GM10266 (cell line): ENCODE measurements at regions not wholly inside any gene's neighbourhood (a gene's known extent, or its start where the extent isn't known, plus 50 kb on each side); places are given as distances from the start of the nearest gene placed in this dataset.

Experiments used
- DNase-seq: peaks from one replicate; pipeline ENCODE4 v3.0.0; 2012; ENCODE audit errors: extremely low spot score
- TF ChIP-seq, protein P1 (sequence below): IDR thresholded peaks from 2 replicates; pipeline ENCODE4 v1.5.1; 2012; ENCODE audit warnings: mild to moderate bottlenecking, low read depth; ENCODE audit not compliant: control insufficient read depth, insufficient read depth; ENCODE audit errors: missing control alignments

GRCh38 chr17:72239548-72239947 lies 118.7 kb downstream of the SOX9 start:
- TF ChIP-seq, protein P1, sequence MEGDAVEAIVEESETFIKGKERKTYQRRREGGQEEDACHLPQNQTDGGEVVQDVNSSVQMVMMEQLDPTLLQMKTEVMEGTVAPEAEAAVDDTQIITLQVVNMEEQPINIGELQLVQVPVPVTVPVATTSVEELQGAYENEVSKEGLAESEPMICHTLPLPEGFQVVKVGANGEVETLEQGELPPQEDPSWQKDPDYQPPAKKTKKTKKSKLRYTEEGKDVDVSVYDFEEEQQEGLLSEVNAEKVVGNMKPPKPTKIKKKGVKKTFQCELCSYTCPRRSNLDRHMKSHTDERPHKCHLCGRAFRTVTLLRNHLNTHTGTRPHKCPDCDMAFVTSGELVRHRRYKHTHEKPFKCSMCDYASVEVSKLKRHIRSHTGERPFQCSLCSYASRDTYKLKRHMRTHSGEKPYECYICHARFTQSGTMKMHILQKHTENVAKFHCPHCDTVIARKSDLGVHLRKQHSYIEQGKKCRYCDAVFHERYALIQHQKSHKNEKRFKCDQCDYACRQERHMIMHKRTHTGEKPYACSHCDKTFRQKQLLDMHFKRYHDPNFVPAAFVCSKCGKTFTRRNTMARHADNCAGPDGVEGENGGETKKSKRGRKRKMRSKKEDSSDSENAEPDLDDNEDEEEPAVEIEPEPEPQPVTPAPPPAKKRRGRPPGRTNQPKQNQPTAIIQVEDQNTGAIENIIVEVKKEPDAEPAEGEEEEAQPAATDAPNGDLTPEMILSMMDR, result no peak
- no peak for DNase-seq

GRCh38 chr17:72240333-72240732 lies 119.5 kb downstream of the SOX9 start:
- TF ChIP-seq, protein P1, result no peak
- peak; percentile 42 for DNase-seq

DNA sequence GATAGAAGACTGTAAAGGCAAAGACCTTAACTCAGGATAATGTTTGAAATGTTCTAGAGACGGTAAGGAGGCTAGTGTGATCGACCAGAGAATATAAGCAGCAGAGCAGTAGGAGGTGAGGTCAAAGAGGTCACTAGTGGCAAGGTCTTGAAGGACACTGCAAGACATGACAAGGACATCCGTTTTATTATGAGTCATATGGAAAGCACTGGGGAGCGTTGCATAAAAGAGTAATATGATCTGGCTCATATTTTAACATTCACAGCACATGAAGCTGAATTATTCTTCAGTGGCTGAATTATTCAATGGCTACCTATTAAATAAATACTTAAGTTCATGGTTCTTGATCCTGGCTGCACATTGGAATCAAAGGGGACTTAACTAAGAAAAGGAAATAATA lies 123.7 kb downstream of the SOX9 start:
- DNase-seq, result no peak
- TF ChIP-seq, protein P1, result no peak

- TF ChIP-seq, protein P1, result no peak
- DNase-seq, result no peak
Observed at GRCh38 chr17:72244956-72245355, 124.1 kb downstream of the SOX9 start.

GRCh38 chr17:72249441-72249840 lies 128.6 kb downstream of the SOX9 start:
- DNase-seq, result no peak
- TF ChIP-seq, protein P1, result no peak

DNA sequence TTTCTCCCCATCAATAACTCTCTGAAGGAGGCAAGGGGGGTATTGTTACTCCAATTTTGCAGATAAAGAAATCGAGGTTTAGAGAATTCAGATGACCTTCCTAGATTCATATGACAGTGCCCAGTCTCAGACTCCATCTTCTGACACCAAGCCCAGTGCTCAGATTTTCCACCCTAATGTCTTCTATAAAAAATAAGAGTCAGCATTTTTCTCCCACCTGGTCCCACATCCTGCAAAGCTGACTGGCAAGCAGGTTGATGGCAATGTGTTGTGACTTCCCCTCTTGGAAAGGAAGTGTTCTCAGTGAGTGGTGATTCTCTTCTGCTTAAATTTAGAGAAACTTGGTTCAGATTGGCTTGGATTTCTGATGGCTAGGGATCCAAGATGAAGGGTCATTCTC lies 129.4 kb downstream of the SOX9 start:
- no peak for DNase-seq
- TF ChIP-seq, protein P1, result no peak

- DNase-seq, result no peak
- TF ChIP-seq, protein P1, result no peak
Observed at GRCh38 chr17:72253597-72253996, 132.8 kb downstream of the SOX9 start.
